Naive thymus-derived CD4-positive, alpha-beta T cell (primary cell): ENCODE measurements at regions not wholly inside any gene's neighbourhood (a gene's known extent, or its start where the extent isn't known, plus 50 kb on each side); places are given as distances from the start of the nearest gene placed in this dataset.

ENCODE experiments used
- ATAC-seq: fragments of 150-1000 bp; cut with Tn5 transposase; 2 replicates; pipeline ENCODE4 v1.10.0; 2021; ENCODE audit warnings: mild to moderate bottlenecking, moderate library complexity
- CTCF ChIA-PET: fragments of 350-600 bp; sonication (Branson Sonifier 250); formaldehyde crosslinking; loops from one replicate; lab custom pipeline; 2021; ENCODE audit warnings: antibody characterized with exemption; lab: Charles Lee
- POLR2A ChIA-PET: fragments of 350-600 bp; sonication (Branson Sonifier 250); formaldehyde crosslinking; loops from one replicate; lab custom pipeline; 2021; ENCODE audit warnings: antibody characterized with exemption, inconsistent platforms; lab: Charles Lee
- DNase-seq, 9 donors: peaks; one replicate each; pipeline versions ENCODE4 v3.0.0 to v3.0.0-alpha.2; 2020 to 2022; ENCODE audit warnings: mixed read lengths in 1 of 9
- H3K27ac ChIP-seq: one replicate; pipeline ENCODE4 v1.7.0; 2013; ENCODE audit warnings: mild to moderate bottlenecking, low read depth, low read length, moderate library complexity
- H3K27me3 ChIP-seq, 2 donors: one replicate each; pipeline ENCODE4 v1.7.0; 2013; ENCODE audit warnings: low read length in 2 of 2, mild to moderate bottlenecking in 2 of 2, moderate library complexity in 2 of 2; ENCODE audit not compliant: control insufficient read depth in 2 of 2, insufficient read depth in 2 of 2
- H3K36me3 ChIP-seq, 3 experiments: 1 replicate in 2 of 3; 2 replicates in 1 of 3; pipeline ENCODE4 v1.7.0; 2013; ENCODE audit warnings: low read length in 3 of 3, mild to moderate bottlenecking in 3 of 3, moderate library complexity in 1 of 3; ENCODE audit not compliant: insufficient read depth in 3 of 3, control insufficient read depth in 2 of 3
- H3K4me1 ChIP-seq, 2 donors: one replicate each; pipeline ENCODE4 v1.7.0; 2013; ENCODE audit warnings: low read length in 2 of 2, mild to moderate bottlenecking in 2 of 2, moderate library complexity in 1 of 2; ENCODE audit not compliant: control insufficient read depth in 2 of 2, insufficient read depth in 2 of 2
- H3K4me3 ChIP-seq: 2 replicates; pipeline ENCODE4 v1.7.0; 2013; ENCODE audit warnings: mild to moderate bottlenecking, low read length
- H3K9me3 ChIP-seq, 3 experiments: 1 replicate in 2 of 3; 2 replicates in 1 of 3; pipeline ENCODE4 v1.7.0; 2013; ENCODE audit warnings: low read length in 3 of 3; ENCODE audit not compliant: control insufficient read depth in 2 of 3
- H3K27ac Mint-ChIP-seq, 9 donors: one replicate each; pipeline ENCODE4 v1.8.0; 2020 to 2022; ENCODE audit warnings: mixed read lengths in 9 of 9, mild to moderate bottlenecking in 8 of 9, moderate library complexity in 5 of 9, inconsistent platforms in 2 of 9
- H3K27me3 Mint-ChIP-seq, 5 donors: one replicate each; pipeline ENCODE4 v1.8.0; 2021 to 2022; ENCODE audit warnings: mixed read lengths in 5 of 5, mild to moderate bottlenecking in 1 of 5
- H3K36me3 Mint-ChIP-seq, 5 donors: one replicate each; pipeline ENCODE4 v1.8.0; 2020 to 2022; ENCODE audit warnings: mixed read lengths in 5 of 5, mild to moderate bottlenecking in 3 of 5, inconsistent platforms in 1 of 5
- H3K4me1 Mint-ChIP-seq, 7 donors: one replicate each; pipeline ENCODE4 v1.8.0; 2020 to 2022; ENCODE audit warnings: mixed read lengths in 7 of 7, mild to moderate bottlenecking in 3 of 7, inconsistent platforms in 1 of 7
- H3K4me3 Mint-ChIP-seq, 10 donors: one replicate each; pipeline ENCODE4 v1.8.0; 2020 to 2022; ENCODE audit warnings: mild to moderate bottlenecking in 10 of 10, mixed read lengths in 10 of 10, moderate library complexity in 6 of 10, inconsistent platforms in 2 of 10
- H3K9me3 Mint-ChIP-seq, 11 donors: one replicate each; pipeline ENCODE4 v1.8.0; 2020 to 2022; ENCODE audit warnings: mixed read lengths in 11 of 11, mild to moderate bottlenecking in 4 of 11, inconsistent platforms in 1 of 11, moderate library complexity in 1 of 11
- intact Hi-C, 2 donors: fragments of 100-400 bp; cut with micrococcal nuclease; formaldehyde crosslinking; loops; one replicate each; pipeline ENCODE4 v1.15.1; 2023

DNA sequence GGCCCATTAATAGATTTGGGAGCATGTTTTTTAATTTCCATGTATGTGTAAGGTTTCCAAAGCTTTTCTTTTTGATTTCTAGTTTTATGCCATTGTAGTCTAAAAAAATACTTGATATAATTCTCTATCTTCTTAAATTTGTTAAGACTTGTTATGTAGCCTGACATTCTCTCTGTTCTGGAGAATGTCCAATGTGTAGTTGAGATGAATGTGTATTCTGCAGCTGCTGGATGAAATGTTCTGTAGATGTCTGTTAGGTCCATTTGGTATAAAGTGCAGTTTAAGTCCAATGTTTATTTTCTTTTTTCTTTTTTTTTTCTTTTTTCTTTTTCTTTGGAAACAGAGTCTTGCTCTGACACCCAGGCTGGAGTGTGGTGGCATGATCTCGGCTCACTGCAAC lies 378.5 kb upstream of the MAD2L1 start:
- H3K9me3 Mint-ChIP-seq, result peaks cover 0 to 4% (median 0%) of the 10 kb centered on the region in 11 donors
- no peak overlapping the region for H3K4me3 Mint-ChIP-seq
- peaks cover 0 to 8% (median 0%) of the 10 kb centered on the region in 7 donors for H3K4me1 Mint-ChIP-seq
- no peak overlapping the region for H3K27ac Mint-ChIP-seq
- intact Hi-C loops, result no loop called here
- ChIA-PET CTCF (no interaction called here), POLR2A (no interaction called here)
- DNase-seq, result no peak
- peaks cover 4 to 14% (median 9%) of the 10 kb centered on the region in 5 donors for H3K27me3 Mint-ChIP-seq
- H3K36me3 Mint-ChIP-seq, result no peaks in the 10 kb centered on the region
- H3K9me3 ChIP-seq, result no peaks in the 10 kb centered on the region
- no peak overlapping the region for H3K4me3 ChIP-seq
- no peaks in the 10 kb centered on the region for H3K4me1 ChIP-seq
- ATAC-seq, result no peak
- H3K27me3 ChIP-seq, result no peaks in the 10 kb centered on the region
- H3K27ac ChIP-seq, result no peak overlapping the region
- H3K36me3 ChIP-seq, result no peaks in the 10 kb centered on the region

DNA sequence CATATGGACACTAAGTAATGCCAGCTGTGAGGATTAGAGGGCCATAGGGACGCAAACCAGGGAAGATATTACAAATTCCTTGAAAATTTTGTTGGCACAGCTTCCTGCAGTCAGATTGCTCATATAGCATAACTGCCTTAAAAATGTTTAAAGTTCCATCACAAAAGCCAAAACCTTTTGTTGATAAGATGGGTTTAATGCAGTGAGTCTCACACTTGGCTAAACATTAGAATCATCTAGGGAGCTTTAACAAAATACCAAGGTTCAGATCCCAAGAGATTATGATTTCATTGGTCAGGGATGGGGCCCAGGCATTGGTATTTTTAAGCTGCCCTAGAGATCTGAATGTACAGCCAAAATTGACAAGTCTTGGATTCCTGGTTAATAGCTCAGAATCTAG lies 376.5 kb upstream of the MAD2L1 start:
- Mint-ChIP-seq H3K9me3 (no peaks in the 10 kb centered on the region), H3K4me1 (peaks cover 0 to 8% (median 0%) of the 10 kb centered on the region in 7 donors), H3K27me3 (peaks cover 0 to 7% (median 4%) of the 10 kb centered on the region in 5 donors), H3K36me3 (no peaks in the 10 kb centered on the region), H3K4me3 (no peak overlapping the region), H3K27ac (no peak overlapping the region)
- Histone ChIP-seq H3K27ac (no peak overlapping the region), H3K36me3 (no peaks in the 10 kb centered on the region), H3K27me3 (no peaks in the 10 kb centered on the region), H3K9me3 (no peaks in the 10 kb centered on the region), H3K4me3 (no peak overlapping the region), H3K4me1 (no peaks in the 10 kb centered on the region)
- POLR2A ChIA-PET, result no interaction called here
- CTCF ChIA-PET, result no interaction called here
- intact Hi-C loops, result no loop called here
- ATAC-seq (no peak), DNase-seq (no peak)

DNA sequence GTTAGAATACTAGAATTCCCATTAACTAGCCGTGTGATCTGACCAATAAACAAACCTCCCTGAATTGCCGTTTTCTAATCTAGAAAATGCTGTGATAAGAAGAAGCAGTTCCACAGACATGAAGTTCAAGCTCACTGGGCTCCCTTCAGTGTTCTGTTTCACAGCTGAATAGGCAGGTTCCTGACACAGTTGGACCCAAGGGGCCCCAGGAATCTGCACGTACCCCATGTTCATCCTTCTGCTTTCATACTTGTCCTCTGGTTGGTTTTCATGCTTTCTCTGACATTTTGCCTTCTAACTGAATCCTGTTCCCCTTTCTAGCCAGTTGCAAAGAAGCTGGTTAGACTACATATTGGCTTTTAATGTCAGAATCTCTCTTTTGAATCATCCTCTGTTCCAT lies 374.1 kb upstream of the MAD2L1 start:
- H3K9me3 ChIP-seq, result no peaks in the 10 kb centered on the region
- intact Hi-C loops, result no loop called here
- Mint-ChIP-seq H3K36me3 (no peaks in the 10 kb centered on the region), H3K4me1 (peaks cover 0 to 2% (median 0%) of the 10 kb centered on the region in 7 donors), H3K27ac (no peak overlapping the region), H3K27me3 (peaks cover 0 to 7% (median 0%) of the 10 kb centered on the region in 5 donors), H3K4me3 (no peak overlapping the region), H3K9me3 (no peaks in the 10 kb centered on the region)
- no peaks in the 10 kb centered on the region for H3K4me1 ChIP-seq
- H3K4me3 ChIP-seq, result no peak overlapping the region
- H3K27me3 ChIP-seq, result no peaks in the 10 kb centered on the region
- no peak for DNase-seq
- ChIA-PET POLR2A (no interaction called here), CTCF (interaction anchor here (0.6 kb wide), 1 partner anchor 85 kb away, joined by 3 read pairs; no protein-coding TSS in a partner anchor)
- H3K36me3 ChIP-seq, result no peaks in the 10 kb centered on the region
- H3K27ac ChIP-seq, result no peak overlapping the region
- ATAC-seq, result no peak

- intact Hi-C loops, result no loop called here
- no peaks in the 10 kb centered on the region for H3K36me3 ChIP-seq
- ChIA-PET CTCF (no interaction called here), POLR2A (no interaction called here)
- Mint-ChIP-seq H3K27me3 (peaks cover 0 to 17% (median 11%) of the 10 kb centered on the region in 5 donors), H3K4me3 (no peak overlapping the region), H3K27ac (no peak overlapping the region), H3K36me3 (no peaks in the 10 kb centered on the region), H3K9me3 (peaks cover 0 to 4% (median 0%) of the 10 kb centered on the region in 11 donors), H3K4me1 (no peaks in the 10 kb centered on the region)
- no peak overlapping the region for H3K4me3 ChIP-seq
- no peak for DNase-seq
- H3K4me1 ChIP-seq, result no peaks in the 10 kb centered on the region
- ATAC-seq, result no peak
- no peaks in the 10 kb centered on the region for H3K9me3 ChIP-seq
- H3K27ac ChIP-seq, result no peak overlapping the region
- no peaks in the 10 kb centered on the region for H3K27me3 ChIP-seq
Observed at GRCh38 chr4:120435179-120435578, 368.5 kb upstream of the MAD2L1 start.

GRCh38 chr4:120434756-120435155 lies 368.1 kb upstream of the MAD2L1 start:
- no peaks in the 10 kb centered on the region for H3K4me1 ChIP-seq
- no peak overlapping the region for H3K4me3 ChIP-seq
- no peaks in the 10 kb centered on the region for H3K9me3 ChIP-seq
- H3K4me3 Mint-ChIP-seq, result no peak overlapping the region
- intact Hi-C loops, result no loop called here
- H3K36me3 Mint-ChIP-seq, result no peaks in the 10 kb centered on the region
- H3K27ac Mint-ChIP-seq, result no peak overlapping the region
- H3K36me3 ChIP-seq, result no peaks in the 10 kb centered on the region
- ChIA-PET POLR2A (no interaction called here), CTCF (no interaction called here)
- H3K4me1 Mint-ChIP-seq, result no peaks in the 10 kb centered on the region
- no peak for ATAC-seq
- peaks cover 0 to 4% (median 0%) of the 10 kb centered on the region in 11 donors for H3K9me3 Mint-ChIP-seq
- DNase-seq, result no peak
- peaks cover 0 to 14% (median 11%) of the 10 kb centered on the region in 5 donors for H3K27me3 Mint-ChIP-seq
- no peaks in the 10 kb centered on the region for H3K27me3 ChIP-seq
- no peak overlapping the region for H3K27ac ChIP-seq

DNA sequence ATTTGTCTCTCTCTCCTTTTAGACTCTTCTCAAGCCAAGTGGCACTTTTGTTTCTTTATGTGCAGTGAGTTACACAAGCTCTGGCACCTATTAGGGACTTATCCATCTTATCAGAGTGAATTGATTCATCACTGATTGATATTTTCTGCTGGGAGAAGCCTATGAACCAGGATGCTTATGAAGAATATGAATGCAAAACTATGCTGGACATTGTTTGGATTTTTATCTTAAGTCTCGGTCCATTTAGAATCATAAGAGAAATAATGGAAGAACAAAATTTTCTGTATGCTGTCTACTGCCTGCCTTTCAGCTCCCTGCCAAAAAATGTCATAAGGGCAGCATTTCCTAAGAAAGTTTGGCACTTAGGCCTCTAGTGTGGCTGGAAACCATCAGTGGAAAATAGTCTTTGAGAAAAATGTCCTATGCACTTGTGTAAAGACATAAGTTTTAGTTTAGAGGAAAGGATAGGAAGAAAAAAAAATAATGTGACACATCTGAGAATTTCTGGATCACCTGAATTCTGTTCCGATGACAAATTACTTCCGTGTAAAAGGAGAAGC lies 365.7 kb upstream of the MAD2L1 start:
- H3K9me3 Mint-ChIP-seq, result peaks cover 0 to 4% (median 0%) of the 10 kb centered on the region in 11 donors
- POLR2A ChIA-PET, result no interaction called here
- H3K27ac Mint-ChIP-seq, result no peak overlapping the region
- Histone ChIP-seq H3K27me3 (no peaks in the 10 kb centered on the region), H3K9me3 (no peaks in the 10 kb centered on the region), H3K4me1 (no peaks in the 10 kb centered on the region), H3K27ac (no peak overlapping the region), H3K36me3 (no peaks in the 10 kb centered on the region), H3K4me3 (no peak overlapping the region)
- no peak overlapping the region for H3K4me3 Mint-ChIP-seq
- CTCF ChIA-PET, result no interaction called here
- DNase-seq (no peak), ATAC-seq (no peak)
- intact Hi-C loops, result no loop called here
- peaks cover 0 to 18% (median 12%) of the 10 kb centered on the region in 5 donors for H3K27me3 Mint-ChIP-seq
- no peaks in the 10 kb centered on the region for H3K4me1 Mint-ChIP-seq
- H3K36me3 Mint-ChIP-seq, result no peaks in the 10 kb centered on the region

GRCh38 chr4:120431180-120431579 lies 364.5 kb upstream of the MAD2L1 start:
- no peaks in the 10 kb centered on the region for H3K36me3 ChIP-seq
- no peaks in the 10 kb centered on the region for H3K9me3 ChIP-seq
- Mint-ChIP-seq H3K27ac (no peak overlapping the region), H3K27me3 (peaks cover 0 to 18% (median 12%) of the 10 kb centered on the region in 5 donors), H3K9me3 (peaks cover 0 to 4% (median 0%) of the 10 kb centered on the region in 11 donors), H3K4me1 (no peaks in the 10 kb centered on the region), H3K36me3 (no peaks in the 10 kb centered on the region), H3K4me3 (no peak overlapping the region)
- ChIA-PET CTCF (no interaction called here), POLR2A (no interaction called here)
- DNase-seq (no peak), ATAC-seq (no peak)
- no peak overlapping the region for H3K4me3 ChIP-seq
- intact Hi-C loops, result no loop called here
- H3K27ac ChIP-seq, result no peak overlapping the region
- no peaks in the 10 kb centered on the region for H3K4me1 ChIP-seq
- H3K27me3 ChIP-seq, result no peaks in the 10 kb centered on the region
